DOHH2 (cell line): ENCODE measurements at regions not wholly inside any gene's neighbourhood (a gene's known extent, or its start where the extent isn't known, plus 50 kb on each side); places are given as distances from the start of the nearest gene placed in this dataset.

Experiments used
- CTCF ChIP-seq: fragments of 200-600 bp; sonication (generic); IDR thresholded peaks from one replicate; pipeline ENCODE4 v1.5.1; 2014; ENCODE audit warnings: antibody characterized with exemption, mild to moderate bottlenecking, low read depth, low read length; ENCODE audit not compliant: poor library complexity, severe bottlenecking
- EZH2phosphoT487 ChIP-seq: fragments of 200-600 bp; sonication (generic); IDR thresholded peaks from 2 replicates; pipeline ENCODE4 v1.6.1; 2017; ENCODE audit warnings: borderline replicate concordance, mild to moderate bottlenecking, antibody characterized with exemption, low read length, moderate library complexity, mixed read lengths

- TF ChIP-seq CTCF (no peak), EZH2phosphoT487 (no peak)
Observed at GRCh38 chr12:105864901-105865300, 273.9 kb downstream of the NUAK1 start.
